OCI-LY7 (cell line): ENCODE measurements at regions not wholly inside any gene's neighbourhood (a gene's known extent, or its start where the extent isn't known, plus 50 kb on each side); places are given as distances from the start of the nearest gene placed in this dataset.
"Not testable (repeated sequence)": the region's sequence is repeated elsewhere in the genome, so short reads cannot be mapped to it uniquely, and the experiment has no call there.

ENCODE experiments used
- BruUV-seq: library from RNA; stranded (reverse); fragments of 400-500 nt; replicated peaks from 2 replicates; lab custom pipeline; 2021; lab: Mats Ljungman, UMichigan
- CTCF ChIA-PET: fragments of 300-600 bp; sonication (Branson Sonifier 250); formaldehyde crosslinking; loops from one replicate; lab custom pipeline; 2022; ENCODE audit warnings: antibody characterized with exemption; ENCODE audit not compliant: unreplicated experiment; lab: Charles Lee
- POLR2A ChIA-PET: fragments of 300-600 bp; sonication (Branson Sonifier 250); formaldehyde crosslinking; loops from one replicate; lab custom pipeline; 2022; ENCODE audit warnings: antibody characterized with exemption; lab: Charles Lee
- DNase-seq: peaks from one replicate; pipeline ENCODE4 v3.0.0-alpha.2; 2015; ENCODE audit warnings: low spot score
- H2AFZ ChIP-seq: fragments of 200-600 bp; sonication (generic), shearing (Covaris generic); 2 replicates; pipeline ENCODE4 v1.6.1; 2014; ENCODE audit warnings: mild to moderate bottlenecking, antibody characterized with exemption, low read length, moderate library complexity
- H3K27ac ChIP-seq: fragments of 200-600 bp; sonication (generic); 2 replicates; pipeline ENCODE4 v1.5.1; 2014; ENCODE audit warnings: mixed run types, low read depth, mild to moderate bottlenecking, moderate library complexity, low read length, inconsistent platforms; ENCODE audit not compliant: poor library complexity, severe bottlenecking
- H3K36me3 ChIP-seq: fragments of 200-600 bp; sonication (generic); 2 replicates; pipeline ENCODE4 v1.6.1; 2014; ENCODE audit warnings: mild to moderate bottlenecking, antibody characterized with exemption, low read length, moderate library complexity, mixed read lengths; ENCODE audit not compliant: insufficient read depth
- H3K4me1 ChIP-seq: fragments of 200-600 bp; sonication (generic); 2 replicates; pipeline ENCODE4 v1.5.1; 2014; ENCODE audit warnings: mild to moderate bottlenecking, low read length; ENCODE audit not compliant: insufficient read depth, poor library complexity, severe bottlenecking
- H3K4me2 ChIP-seq: fragments of 200-600 bp; sonication (generic); 2 replicates; pipeline ENCODE4 v1.6.1; 2014; ENCODE audit warnings: mild to moderate bottlenecking, low read length
- H3K4me3 ChIP-seq: fragments of 200-600 bp; sonication (generic); 2 replicates; pipeline ENCODE4 v1.5.1; 2014; ENCODE audit warnings: mild to moderate bottlenecking, low read depth, low read length; ENCODE audit not compliant: poor library complexity, severe bottlenecking
- H3K79me2 ChIP-seq: fragments of 200-600 bp; sonication (generic); 2 replicates; pipeline ENCODE4 v1.6.1; 2016; ENCODE audit warnings: low read depth, mild to moderate bottlenecking, low read length, moderate library complexity, mixed read lengths; ENCODE audit not compliant: insufficient read depth
- H3K9me2 ChIP-seq: fragments of 200-600 bp; sonication (generic); 2 replicates; pipeline ENCODE4 v1.6.1; 2016; ENCODE audit warnings: mild to moderate bottlenecking, low read length, mixed read lengths; ENCODE audit not compliant: insufficient read depth
- H3K9me3 ChIP-seq: fragments of 200-600 bp; sonication (generic); 2 replicates; pipeline ENCODE4 v1.6.1; 2014; ENCODE audit warnings: mild to moderate bottlenecking, mixed run types, low read length, mixed read lengths
- H4K20me1 ChIP-seq: fragments of 200-600 bp; sonication (generic); 2 replicates; pipeline ENCODE4 v1.6.1; 2014; ENCODE audit warnings: mild to moderate bottlenecking, antibody characterized with exemption, low read length, moderate library complexity, mixed read lengths; ENCODE audit not compliant: insufficient read depth
- CTCF ChIP-seq: fragments of 200-600 bp; sonication (generic); conservative IDR thresholded peaks from 2 replicates; pipeline ENCODE4 v1.5.1; 2014; ENCODE audit warnings: mild to moderate bottlenecking, antibody characterized with exemption, low read length, moderate library complexity, mixed read lengths
- EZH2phosphoT487 ChIP-seq: fragments of 200-600 bp; sonication (generic); IDR thresholded peaks from 2 replicates; pipeline ENCODE4 v1.6.1; 2018; ENCODE audit warnings: low read depth, borderline replicate concordance, mild to moderate bottlenecking, mixed run types, antibody characterized with exemption, low read length, moderate library complexity, mixed read lengths
- intact Hi-C: fragments of 100-400 bp; cut with micrococcal nuclease; formaldehyde crosslinking; loops from one replicate; pipeline ENCODE4 v1.10.0; 2022; ENCODE audit not compliant: unreplicated experiment

GRCh38 chr7:36064676-36065075, 88.4 kb upstream of the EEPD1 start:
- Histone ChIP-seq H2AFZ (no peak overlapping the region), H3K79me2 (no peaks in the 10 kb centered on the region), H3K27ac (no peak overlapping the region), H3K4me3 (no peak overlapping the region), H3K36me3 (no peaks in the 10 kb centered on the region), H3K9me3 (peaks cover 4% of the 10 kb centered on the region; the same call in 1 of the 2 replicates), H3K4me1 (no peaks in the 10 kb centered on the region), H4K20me1 (no peaks in the 10 kb centered on the region), H3K4me2 (no peak overlapping the region), H3K9me2 (no peaks in the 10 kb centered on the region)
- ChIA-PET CTCF (no interaction called here), POLR2A (no interaction called here)
- intact Hi-C loops, result no loop called here
- DNase-seq, result no peak
- BruUV-seq, result no TSS peak
- TF ChIP-seq CTCF, result no peak
- no peak for TF ChIP-seq EZH2phosphoT487

DNA sequence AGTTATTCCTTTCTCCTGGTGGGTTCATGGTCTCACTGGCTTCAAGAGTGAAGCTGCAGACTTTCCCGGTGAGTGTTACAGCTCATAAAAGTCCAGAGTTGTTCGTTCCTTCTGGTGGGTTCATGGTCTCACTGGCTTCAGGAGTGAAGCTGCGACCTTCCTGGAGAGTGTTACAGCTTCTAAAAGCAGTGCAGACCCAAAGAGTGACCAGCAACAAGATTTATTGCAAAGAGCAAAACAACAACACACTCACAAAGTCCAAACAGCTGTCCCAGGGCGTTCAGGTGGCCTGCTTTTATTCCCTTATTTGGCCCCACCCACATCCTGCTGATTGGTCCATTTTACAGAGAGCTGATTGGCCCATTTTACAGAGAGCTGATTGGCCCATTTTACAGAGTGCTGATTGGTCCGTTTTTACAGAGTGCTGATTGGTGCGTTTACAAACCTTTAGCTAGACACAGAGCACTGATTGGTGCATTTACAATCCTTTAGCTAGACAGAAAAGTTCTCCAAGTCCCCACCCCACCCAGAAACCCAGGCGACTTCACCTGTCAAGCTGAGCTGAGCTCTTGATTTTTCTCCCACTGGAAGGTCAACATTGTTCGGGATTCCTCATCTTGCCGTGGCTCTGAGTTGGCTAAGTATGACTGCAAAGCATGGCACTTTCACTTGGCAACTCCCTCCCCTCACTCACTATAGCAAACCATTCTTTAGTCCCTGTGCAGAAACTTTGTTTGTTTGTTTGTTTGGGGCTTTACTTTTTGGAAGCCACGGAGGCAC, 87.3 kb upstream of the EEPD1 start:
- intact Hi-C loops, BruUV-seq, H3K27ac ChIP-seq, H3K9me3 ChIP-seq, H3K4me1 ChIP-seq, H3K4me2 ChIP-seq, H3K36me3 ChIP-seq, H3K4me3 ChIP-seq, DNase-seq, H3K79me2 ChIP-seq, H2AFZ ChIP-seq, CTCF ChIA-PET, H4K20me1 ChIP-seq, H3K9me2 ChIP-seq: not testable (repeated sequence)
- POLR2A ChIA-PET, result interaction anchor here (1.2 kb wide), 1 partner anchor 30 kb away, joined by 4 read pairs; no protein-coding TSS in a partner anchor

GRCh38 chr7:36066343-36066664, 86.8 kb upstream of the EEPD1 start:
- POLR2A ChIA-PET, result interaction anchor here (0.7 to 1.2 kb wide), 2 partner anchors 12 to 30 kb away, joined by 3 to 4 read pairs; no protein-coding TSS in a partner anchor
- Histone ChIP-seq H3K79me2 (no peaks in the 10 kb centered on the region), H2AFZ (no peak overlapping the region), H3K36me3 (no peaks in the 10 kb centered on the region), H3K4me2 (no peak overlapping the region), H4K20me1 (no peaks in the 10 kb centered on the region), H3K9me3 (peaks cover 4% of the 10 kb centered on the region; the same call in 1 of the 2 replicates), H3K27ac (no peak overlapping the region), H3K9me2 (no peaks in the 10 kb centered on the region), H3K4me3 (no peak overlapping the region), H3K4me1 (no peaks in the 10 kb centered on the region)
- BruUV-seq, result no TSS peak
- no peak for DNase-seq
- TF ChIP-seq CTCF (no peak), EZH2phosphoT487 (no peak)
- intact Hi-C loops, result no loop called here
- CTCF ChIA-PET, result no interaction called here
